T-helper 2 cell treated with Interferon-gamma antibody and Interleukin-4, amounts not matched to agents 5 μg/mL and 100 μg/mL, for 36 hours (primary cell): ENCODE measurements at regions not wholly inside any gene's neighbourhood (a gene's known extent, or its start where the extent isn't known, plus 50 kb on each side); places are given as distances from the start of the nearest gene placed in this dataset.

Experiments
- DNase-seq: peaks from one replicate; pipeline ENCODE4 v3.0.0; 2021; ENCODE audit warnings: low spot score
- H3K27ac Mint-ChIP-seq: one replicate; pipeline ENCODE4 v1.8.0; 2021; ENCODE audit warnings: mild to moderate bottlenecking, mixed read lengths
- H3K27me3 Mint-ChIP-seq: one replicate; pipeline ENCODE4 v1.8.0; 2021; ENCODE audit warnings: low read depth, mixed read lengths
- H3K36me3 Mint-ChIP-seq: one replicate; pipeline ENCODE4 v1.8.0; 2021; ENCODE audit warnings: low read depth, mixed read lengths
- H3K4me1 Mint-ChIP-seq: one replicate; pipeline ENCODE4 v1.8.0; 2021; ENCODE audit warnings: low read depth, mixed read lengths
- H3K4me3 Mint-ChIP-seq: one replicate; pipeline ENCODE4 v1.8.0; 2022; ENCODE audit warnings: mild to moderate bottlenecking, moderate library complexity, mixed read lengths
- H3K9me3 Mint-ChIP-seq: one replicate; pipeline ENCODE4 v1.8.0; 2021; ENCODE audit warnings: mixed read lengths

DNA sequence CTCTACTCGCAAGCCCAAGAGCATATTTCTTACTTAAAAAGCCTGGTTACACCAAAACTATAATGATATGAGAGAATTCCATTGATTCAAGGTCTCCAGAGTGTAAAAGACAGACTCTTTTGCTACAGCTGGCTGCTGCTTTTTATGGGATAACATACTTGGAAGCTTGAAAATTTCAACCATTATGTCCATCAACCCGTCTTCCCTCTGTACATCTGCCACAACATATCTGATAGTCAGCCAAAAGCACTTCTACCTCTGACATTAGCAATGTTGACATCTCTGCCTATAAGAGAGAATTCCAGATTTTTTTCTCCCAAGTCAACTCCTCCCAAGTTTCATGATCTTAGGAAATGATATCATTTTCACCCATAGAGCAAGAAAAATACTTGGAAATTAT is 54.4 kb upstream of the IQCM start:
- H3K4me1 Mint-ChIP-seq = no peaks in the 10 kb centered on the region
- H3K9me3 Mint-ChIP-seq = no peaks in the 10 kb centered on the region
- H3K27ac Mint-ChIP-seq = no peak overlapping the region
- no peaks in the 10 kb centered on the region for H3K36me3 Mint-ChIP-seq
- H3K4me3 Mint-ChIP-seq = no peak overlapping the region
- no peaks in the 10 kb centered on the region for H3K27me3 Mint-ChIP-seq
- no peak for DNase-seq

DNA sequence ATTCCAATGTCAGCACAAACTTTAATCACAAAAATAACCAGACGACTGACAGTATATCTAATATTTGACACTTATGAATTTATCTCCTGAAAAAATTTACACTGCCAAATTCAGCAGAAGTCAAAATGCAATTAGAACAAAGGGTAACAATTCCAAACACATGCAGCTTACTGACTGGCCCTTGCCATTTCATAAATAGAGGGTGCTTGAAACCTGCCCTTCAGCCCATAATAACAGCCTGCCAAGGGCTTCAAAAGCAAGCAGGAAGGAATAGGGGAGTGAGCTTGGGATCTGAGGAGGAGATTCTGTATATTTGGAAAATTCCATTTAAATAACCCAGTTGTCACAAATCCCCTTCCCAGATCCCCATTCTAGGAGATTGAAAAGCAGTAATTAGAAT is 66.1 kb upstream of the IQCM start:
- H3K9me3 Mint-ChIP-seq = no peaks in the 10 kb centered on the region
- no peak overlapping the region for H3K27ac Mint-ChIP-seq
- H3K4me3 Mint-ChIP-seq = no peak overlapping the region
- no peaks in the 10 kb centered on the region for H3K27me3 Mint-ChIP-seq
- no peaks in the 10 kb centered on the region for H3K36me3 Mint-ChIP-seq
- DNase-seq = no peak
- H3K4me1 Mint-ChIP-seq = no peaks in the 10 kb centered on the region

DNA sequence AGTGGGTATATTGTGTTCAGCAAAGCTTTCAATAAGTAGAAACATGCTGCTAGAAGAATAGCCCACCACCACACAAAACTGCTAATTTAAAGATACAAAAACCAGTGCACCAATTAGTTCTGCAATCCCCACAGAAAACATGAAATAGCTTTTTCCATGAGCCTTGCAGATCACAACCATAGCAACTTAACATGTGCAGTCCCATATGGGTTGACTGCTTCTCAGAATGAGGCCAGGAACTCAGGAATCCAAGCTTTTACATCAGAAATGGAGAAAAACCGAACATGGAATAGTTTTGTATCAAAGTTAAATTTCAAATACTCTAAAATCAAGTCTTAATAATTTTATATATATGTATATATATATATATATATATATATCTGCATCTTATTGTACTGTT is 66.6 kb upstream of the IQCM start:
- H3K9me3 Mint-ChIP-seq = no peaks in the 10 kb centered on the region
- no peak for DNase-seq
- H3K27me3 Mint-ChIP-seq = no peaks in the 10 kb centered on the region
- H3K36me3 Mint-ChIP-seq = no peaks in the 10 kb centered on the region
- no peaks in the 10 kb centered on the region for H3K4me1 Mint-ChIP-seq
- H3K27ac Mint-ChIP-seq = no peak overlapping the region
- H3K4me3 Mint-ChIP-seq = no peak overlapping the region

DNA sequence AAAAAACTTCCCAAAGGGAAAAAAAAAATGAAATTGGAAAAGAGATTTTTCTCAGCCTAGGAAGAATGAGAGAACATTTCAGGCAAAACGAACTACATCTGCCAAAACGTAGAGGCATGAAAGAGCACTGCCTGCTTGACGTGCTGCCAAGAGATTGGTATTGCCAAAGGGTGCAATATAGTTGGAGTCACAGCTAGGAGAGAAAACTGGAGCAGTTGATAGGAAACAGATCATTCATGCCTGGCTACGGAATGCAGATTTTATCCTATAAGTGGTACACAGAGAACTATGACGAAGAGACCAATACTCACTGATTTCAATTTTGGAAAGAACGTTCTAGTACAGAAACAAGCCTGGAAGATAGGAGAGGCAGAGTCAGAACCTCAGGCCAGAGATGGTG is 68.4 kb upstream of the IQCM start:
- Mint-ChIP-seq H3K9me3 (no peaks in the 10 kb centered on the region), H3K4me3 (no peak overlapping the region)

DNA sequence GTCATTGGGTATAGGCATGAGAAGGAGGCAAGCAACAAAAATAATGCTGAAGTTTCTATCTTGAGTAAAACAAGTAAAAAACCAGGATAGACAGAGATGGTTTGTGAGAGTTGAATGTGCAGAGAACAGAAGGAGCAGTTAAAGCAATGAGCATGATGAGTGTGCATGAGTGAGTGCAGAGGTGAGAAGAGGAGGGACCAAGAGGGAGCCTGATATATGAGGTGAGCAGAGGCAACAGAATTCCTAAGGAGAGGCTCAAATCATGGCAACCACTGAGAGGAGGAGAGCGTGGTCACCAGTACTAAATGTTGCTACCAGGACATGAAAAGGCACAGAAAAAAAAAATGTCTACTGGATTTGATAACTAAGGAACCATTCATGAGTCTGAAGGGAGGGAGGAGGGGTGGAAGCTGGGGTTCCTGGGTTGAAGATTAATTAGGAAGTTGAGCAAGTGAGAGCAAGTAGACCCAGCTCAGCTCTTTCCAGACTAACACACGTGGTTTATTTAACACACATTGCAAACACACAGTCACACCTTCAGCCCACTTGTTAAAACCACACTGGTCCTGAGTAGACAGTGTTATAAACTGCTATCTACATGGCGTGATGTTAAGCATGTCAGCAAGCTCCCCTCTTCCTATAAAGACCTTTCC is 69.0 kb upstream of the IQCM start:
- H3K27ac Mint-ChIP-seq = no peak overlapping the region
- no peaks in the 10 kb centered on the region for H3K4me1 Mint-ChIP-seq
- no peak for DNase-seq
- no peaks in the 10 kb centered on the region for H3K36me3 Mint-ChIP-seq
- H3K4me3 Mint-ChIP-seq = no peak overlapping the region
- no peaks in the 10 kb centered on the region for H3K27me3 Mint-ChIP-seq
- H3K9me3 Mint-ChIP-seq = no peaks in the 10 kb centered on the region

More for the DNA sequence above, 68.4 kb upstream of the IQCM start:
- no peaks in the 10 kb centered on the region for H3K4me1 Mint-ChIP-seq
- no peaks in the 10 kb centered on the region for H3K27me3 Mint-ChIP-seq
- no peak for DNase-seq
- no peak overlapping the region for H3K27ac Mint-ChIP-seq
- no peaks in the 10 kb centered on the region for H3K36me3 Mint-ChIP-seq

DNA sequence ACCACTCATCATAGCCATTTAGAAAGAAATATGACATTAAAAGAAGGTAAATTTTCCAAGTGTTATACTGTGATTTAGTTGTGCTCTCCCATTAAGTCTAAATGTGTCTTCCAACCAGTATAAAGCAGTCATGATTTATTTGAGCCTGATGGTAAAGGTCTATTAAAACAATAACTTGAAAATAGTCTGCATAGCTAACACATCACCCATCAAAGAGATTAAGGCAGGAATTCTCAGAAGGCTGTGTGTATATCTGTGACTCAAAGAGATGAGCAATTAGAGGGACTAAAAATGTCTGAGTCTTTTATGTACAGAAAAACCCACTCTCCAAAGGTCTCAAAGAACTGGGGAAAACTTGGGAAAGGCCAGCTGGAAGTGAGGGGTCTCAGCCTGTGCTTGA is 70.3 kb upstream of the IQCM start:
- Mint-ChIP-seq H3K36me3 (no peaks in the 10 kb centered on the region), H3K27me3 (no peaks in the 10 kb centered on the region), H3K9me3 (no peaks in the 10 kb centered on the region), H3K27ac (no peak overlapping the region), H3K4me1 (no peaks in the 10 kb centered on the region), H3K4me3 (no peak overlapping the region)
- no peak for DNase-seq

DNA sequence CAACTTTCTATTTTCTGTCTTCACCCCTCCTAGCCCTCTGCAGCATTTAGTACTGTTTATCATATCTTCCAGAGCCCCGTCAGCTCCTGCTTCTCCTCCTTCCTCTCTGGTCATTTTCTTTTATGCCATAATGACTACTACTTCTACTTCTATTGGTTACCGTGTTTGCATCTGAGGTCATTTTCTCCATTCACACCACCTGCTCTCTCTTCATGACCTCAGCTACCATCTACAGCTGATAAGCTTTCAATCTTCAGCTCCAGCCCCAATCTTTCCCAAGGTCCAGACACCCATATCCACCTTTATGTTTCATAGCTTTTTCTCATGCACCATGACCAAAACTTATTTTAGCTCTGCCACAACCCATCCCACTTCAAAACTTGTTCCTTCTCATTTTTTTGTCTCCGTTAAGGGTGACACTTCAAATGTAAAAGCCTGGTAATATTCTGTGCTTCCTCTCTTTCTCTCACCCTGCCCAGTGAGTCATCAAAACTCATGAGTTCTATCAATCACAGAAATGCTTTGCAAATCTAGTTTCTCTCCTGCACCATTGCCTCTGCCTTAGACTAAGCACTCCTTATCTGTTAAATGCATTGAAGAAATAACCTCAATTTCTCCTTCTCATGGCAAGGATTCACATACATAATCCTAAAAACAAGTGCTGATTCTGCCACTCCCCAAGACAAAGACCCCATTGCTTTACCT is 71.3 kb upstream of the IQCM start:
- H3K4me3 Mint-ChIP-seq = no peak overlapping the region

DNA sequence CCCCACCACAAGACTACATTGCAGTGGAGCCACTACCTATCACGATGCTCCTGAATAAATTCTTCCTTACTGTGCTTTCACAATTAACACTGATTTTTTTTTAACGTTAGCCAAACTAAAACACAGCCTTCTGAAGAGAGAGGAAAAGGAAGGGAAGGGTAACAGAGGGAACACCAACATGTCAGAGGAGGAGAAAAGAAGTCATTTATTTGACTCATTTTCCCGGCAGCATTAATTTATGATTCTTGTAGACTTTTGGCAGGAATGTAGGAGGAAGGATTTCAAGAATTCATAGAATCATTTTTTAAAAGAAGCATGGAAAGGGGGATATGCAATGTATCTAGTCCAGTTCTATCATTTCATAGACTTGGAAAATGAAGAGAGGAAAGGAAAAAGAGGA is 74.3 kb upstream of the IQCM start:
- Mint-ChIP-seq H3K9me3 (no peaks in the 10 kb centered on the region), H3K4me1 (no peaks in the 10 kb centered on the region), H3K36me3 (no peaks in the 10 kb centered on the region), H3K4me3 (no peak overlapping the region), H3K27me3 (no peaks in the 10 kb centered on the region), H3K27ac (no peak overlapping the region)
- DNase-seq = no peak

More for the DNA sequence above, 71.3 kb upstream of the IQCM start:
- Mint-ChIP-seq H3K9me3 (no peaks in the 10 kb centered on the region), H3K36me3 (no peaks in the 10 kb centered on the region), H3K27ac (no peak overlapping the region), H3K27me3 (no peaks in the 10 kb centered on the region), H3K4me1 (no peaks in the 10 kb centered on the region)
- DNase-seq = no peak

DNA sequence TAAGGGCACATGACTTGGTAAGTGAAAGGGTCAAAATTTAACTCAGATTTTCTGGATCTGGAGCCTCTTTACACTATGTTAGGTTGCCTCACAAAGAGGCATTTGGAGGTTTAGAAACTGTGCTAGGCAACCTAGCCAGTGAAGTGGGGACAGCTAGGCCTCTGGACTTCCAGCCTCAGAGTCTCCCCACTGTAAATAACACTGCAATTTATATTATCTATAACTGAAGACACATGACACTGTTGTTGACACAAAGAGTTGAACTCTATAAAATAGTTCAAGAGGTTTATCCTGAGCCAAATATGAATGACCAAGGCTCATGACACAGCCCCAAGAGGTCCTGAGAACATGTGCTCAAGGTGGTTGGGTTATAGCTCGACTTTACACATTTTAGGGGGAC is 74.9 kb upstream of the IQCM start:
- Mint-ChIP-seq H3K27ac (no peak overlapping the region), H3K27me3 (no peaks in the 10 kb centered on the region), H3K36me3 (no peaks in the 10 kb centered on the region), H3K4me3 (no peak overlapping the region), H3K9me3 (no peaks in the 10 kb centered on the region), H3K4me1 (no peaks in the 10 kb centered on the region)
- DNase-seq = no peak

DNA sequence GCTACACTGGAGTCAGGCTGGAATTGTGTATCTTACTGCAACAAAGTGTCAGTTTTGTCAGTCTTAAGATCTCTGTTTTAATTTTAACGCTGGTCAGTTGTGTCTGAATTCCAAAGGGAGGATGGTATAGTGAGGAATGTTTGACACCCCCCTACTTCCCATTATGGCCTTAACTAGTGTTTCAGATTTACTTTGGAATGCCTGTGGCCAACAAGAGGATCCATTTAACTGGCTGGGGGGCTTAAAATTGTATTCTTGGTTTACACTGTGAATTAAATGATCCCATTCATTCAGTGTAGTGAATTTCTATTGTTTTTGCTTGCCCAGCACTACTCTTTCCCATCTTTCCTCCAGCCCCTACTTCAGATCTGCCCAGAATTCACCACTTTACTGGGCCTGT is 75.8 kb upstream of the IQCM start:
- no peaks in the 10 kb centered on the region for H3K36me3 Mint-ChIP-seq
- no peak overlapping the region for H3K27ac Mint-ChIP-seq
- DNase-seq = no peak
- H3K4me1 Mint-ChIP-seq = no peaks in the 10 kb centered on the region
- no peaks in the 10 kb centered on the region for H3K9me3 Mint-ChIP-seq
- no peak overlapping the region for H3K4me3 Mint-ChIP-seq
- H3K27me3 Mint-ChIP-seq = no peaks in the 10 kb centered on the region

DNA sequence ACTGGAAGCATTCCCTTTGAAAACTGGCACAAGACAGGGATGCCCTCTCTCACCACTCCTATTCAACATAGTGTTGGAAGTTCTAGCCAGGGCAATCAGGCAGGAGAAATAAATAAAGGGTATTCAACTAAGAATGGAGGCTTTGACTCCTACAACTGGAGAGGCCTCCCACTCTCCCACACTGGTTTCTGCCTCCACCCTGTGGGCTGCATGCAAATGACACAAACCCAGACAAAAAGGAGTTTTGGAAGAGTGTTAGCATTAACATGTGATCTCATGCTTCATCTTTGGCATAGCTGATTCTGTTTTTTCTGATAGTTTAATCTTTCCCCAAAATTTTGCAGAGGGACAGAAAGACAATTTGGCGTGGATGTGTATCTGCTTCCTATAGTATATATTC is 80.8 kb upstream of the IQCM start:
- H3K36me3 Mint-ChIP-seq = no peaks in the 10 kb centered on the region
- H3K9me3 Mint-ChIP-seq = no peaks in the 10 kb centered on the region
- H3K27ac Mint-ChIP-seq = no peak overlapping the region
- H3K4me3 Mint-ChIP-seq = no peak overlapping the region
- no peaks in the 10 kb centered on the region for H3K4me1 Mint-ChIP-seq
- DNase-seq = no peak
- no peaks in the 10 kb centered on the region for H3K27me3 Mint-ChIP-seq

DNA sequence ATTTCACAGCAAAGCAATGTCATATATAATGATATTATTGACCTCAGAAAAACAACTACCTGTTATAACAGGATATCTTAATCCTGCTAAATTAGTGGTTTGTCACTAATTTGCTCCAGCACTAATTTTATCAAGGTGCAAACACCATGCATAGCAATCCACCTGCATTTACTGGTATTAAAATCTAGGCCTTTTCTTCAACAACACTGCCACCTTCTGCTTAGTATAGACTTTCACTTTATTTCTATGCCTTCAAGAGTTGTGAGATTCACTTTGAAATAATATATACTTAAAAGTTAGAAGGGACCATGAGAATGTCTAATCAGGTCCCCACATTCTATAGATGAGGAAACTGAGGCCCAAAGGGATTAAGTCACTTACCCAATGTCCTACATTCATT is 82.1 kb upstream of the IQCM start:
- no peak overlapping the region for H3K27ac Mint-ChIP-seq
- H3K27me3 Mint-ChIP-seq = no peaks in the 10 kb centered on the region
- DNase-seq = no peak
- no peaks in the 10 kb centered on the region for H3K4me1 Mint-ChIP-seq
- no peak overlapping the region for H3K4me3 Mint-ChIP-seq
- no peaks in the 10 kb centered on the region for H3K9me3 Mint-ChIP-seq
- H3K36me3 Mint-ChIP-seq = no peaks in the 10 kb centered on the region

DNA sequence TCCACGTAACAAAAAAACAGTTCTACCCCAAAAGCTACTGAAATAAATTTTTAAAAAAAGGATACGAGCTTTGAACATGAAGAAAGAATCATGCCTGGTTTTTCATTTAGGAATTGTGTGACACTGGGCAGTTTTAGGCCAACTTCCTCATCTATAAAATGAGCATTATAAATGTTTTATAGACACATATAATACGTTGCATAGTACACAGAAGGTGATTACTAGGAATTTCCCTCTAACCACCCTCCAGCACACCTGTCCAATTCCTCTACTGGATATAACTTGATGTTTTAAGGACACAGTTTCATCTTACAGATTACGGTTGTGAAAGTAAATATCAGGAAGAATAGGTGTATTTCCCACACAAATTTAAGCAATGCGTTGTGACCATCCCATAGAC is 85.5 kb upstream of the IQCM start:
- H3K9me3 Mint-ChIP-seq = no peaks in the 10 kb centered on the region
- H3K4me1 Mint-ChIP-seq = no peaks in the 10 kb centered on the region
- peaks cover 3% of the 10 kb centered on the region for H3K27me3 Mint-ChIP-seq
- no peaks in the 10 kb centered on the region for H3K36me3 Mint-ChIP-seq
- no peak for DNase-seq
- no peak overlapping the region for H3K4me3 Mint-ChIP-seq
- no peak overlapping the region for H3K27ac Mint-ChIP-seq

DNA sequence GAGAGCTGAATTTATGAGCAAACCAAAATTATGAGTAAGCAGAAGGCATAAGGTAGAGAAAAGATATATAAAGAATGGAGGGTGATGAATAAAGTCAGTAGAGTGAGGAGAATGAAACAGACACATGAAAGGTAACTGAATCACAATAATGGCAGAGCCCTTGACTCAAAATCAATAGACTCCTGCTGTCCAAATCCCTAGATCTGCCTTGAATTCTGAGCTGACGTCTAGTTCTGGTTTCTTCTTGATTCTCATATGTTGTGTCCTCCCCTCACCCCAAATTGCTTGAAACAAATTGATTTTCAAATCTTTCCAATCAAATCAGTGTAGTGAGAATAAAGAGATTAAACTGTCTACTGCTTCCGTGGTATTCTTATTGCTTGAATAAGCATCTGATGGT is 86.6 kb upstream of the IQCM start:
- Mint-ChIP-seq H3K27me3 (peaks cover 3% of the 10 kb centered on the region), H3K4me1 (no peaks in the 10 kb centered on the region), H3K4me3 (no peak overlapping the region), H3K36me3 (no peaks in the 10 kb centered on the region), H3K27ac (no peak overlapping the region), H3K9me3 (no peaks in the 10 kb centered on the region)
- DNase-seq = no peak

DNA sequence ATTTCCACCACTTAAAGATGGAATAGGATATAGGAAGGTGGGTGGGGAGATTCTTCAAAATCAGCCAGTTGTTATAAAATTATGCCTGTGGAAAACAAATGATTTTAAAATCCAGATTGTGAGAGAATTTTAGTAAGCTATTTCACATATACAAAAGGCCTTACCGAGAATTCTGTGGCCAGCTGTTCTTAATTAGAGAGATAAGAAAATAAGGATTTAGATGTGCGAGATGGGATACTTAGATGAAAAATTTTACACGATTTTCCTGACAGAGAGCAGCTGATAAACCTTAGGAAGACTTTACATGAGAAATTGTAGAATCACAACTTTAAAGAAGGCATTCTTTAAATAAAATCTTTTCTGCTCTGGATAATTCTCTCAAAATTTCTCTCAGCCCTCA is 94.5 kb upstream of the IQCM start:
- no peak overlapping the region for H3K4me3 Mint-ChIP-seq
- H3K36me3 Mint-ChIP-seq = no peaks in the 10 kb centered on the region
- H3K27ac Mint-ChIP-seq = no peak overlapping the region
- H3K27me3 Mint-ChIP-seq = peaks cover 3% of the 10 kb centered on the region
- no peaks in the 10 kb centered on the region for H3K9me3 Mint-ChIP-seq
- H3K4me1 Mint-ChIP-seq = no peaks in the 10 kb centered on the region
- DNase-seq = no peak
